HG03378 (cell line): ENCODE measurements at regions not wholly inside any gene's neighbourhood (a gene's known extent, or its start where the extent isn't known, plus 50 kb on each side); places are given as distances from the start of the nearest gene placed in this dataset.

ENCODE experiments used
- ATAC-seq: cut with Tn5 transposase; IDR thresholded peaks from one replicate; pipeline ENCODE4 v1.9.1; 2021; ENCODE audit warnings: mild to moderate bottlenecking, moderate library complexity; ENCODE audit not compliant: unreplicated experiment

- ATAC-seq: no peak
Observed at GRCh38 chr5:128591598-128592455, 53.8 kb upstream of the FBN2 start.

- no peak for ATAC-seq
Observed at GRCh38 chr5:128596071-128596470, 58.0 kb upstream of the FBN2 start.

DNA sequence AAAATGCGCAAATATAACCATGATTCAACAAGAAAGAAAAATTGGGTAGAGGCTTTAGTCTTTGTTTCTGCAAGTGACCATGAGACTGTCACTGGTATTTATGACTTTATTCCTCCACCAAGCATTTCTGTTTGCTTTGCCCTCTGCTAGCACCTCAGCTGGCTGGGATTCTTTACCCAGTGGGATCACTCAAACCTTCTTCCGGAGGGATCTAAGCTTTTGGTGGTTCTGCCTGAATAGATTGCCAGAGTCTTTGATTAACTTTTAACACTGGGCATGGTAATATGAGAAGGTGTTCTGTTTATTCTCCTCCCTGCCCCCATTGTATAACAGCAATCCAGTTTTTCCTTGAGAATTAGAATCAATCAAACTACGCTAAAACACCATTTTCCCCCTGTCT lies 59.1 kb upstream of the FBN2 start:
- ATAC-seq: no peak

DNA sequence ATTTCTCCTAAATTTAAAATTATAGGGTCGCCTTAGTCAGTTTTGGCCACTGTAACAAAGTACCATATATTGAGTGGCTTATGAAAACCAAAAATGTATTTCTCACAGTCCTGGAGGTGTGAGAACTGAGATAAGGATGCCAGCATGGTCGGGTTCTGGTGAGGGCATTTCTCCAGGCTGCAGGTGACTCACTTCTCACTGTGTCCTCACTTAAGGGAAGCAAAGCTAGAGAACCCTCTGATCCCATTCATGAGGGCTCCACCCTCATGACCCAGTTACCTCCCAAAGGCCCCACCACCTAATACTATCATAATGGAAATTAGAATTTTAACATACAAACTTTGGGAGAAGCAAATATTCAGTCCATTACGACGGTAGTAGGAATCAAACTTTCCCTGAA lies 75.1 kb upstream of the FBN2 start:
- ATAC-seq: no peak

GRCh38 chr5:128613766-128614165 lies 75.7 kb upstream of the FBN2 start:
- no peak for ATAC-seq

DNA sequence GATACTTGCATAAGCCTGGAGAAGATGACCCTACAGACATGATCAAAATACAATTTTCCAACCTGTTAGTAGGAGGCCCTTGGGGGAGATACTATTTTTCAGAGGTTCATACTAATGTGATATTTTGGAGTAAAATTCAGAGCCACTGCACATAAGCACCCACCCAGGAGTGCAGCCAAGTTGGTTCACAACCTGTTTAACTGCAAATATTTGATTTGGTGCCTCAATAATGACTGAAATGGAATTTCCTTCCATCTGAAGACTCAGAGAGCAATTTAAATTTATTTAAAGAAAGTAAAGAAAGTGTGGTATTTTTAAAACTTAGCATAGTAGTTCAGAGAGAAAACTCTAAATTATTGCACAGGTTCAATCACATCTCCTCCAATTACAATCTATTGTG lies 77.5 kb upstream of the FBN2 start:
- no peak for ATAC-seq

GRCh38 chr5:128626536-128627090 lies 88.6 kb upstream of the FBN2 start:
- no peak for ATAC-seq

- no peak for ATAC-seq
Observed at GRCh38 chr5:128627939-128628338, 89.9 kb upstream of the FBN2 start.

- ATAC-seq: no peak
Observed at GRCh38 chr5:128629157-128629556, 91.1 kb upstream of the FBN2 start.

DNA sequence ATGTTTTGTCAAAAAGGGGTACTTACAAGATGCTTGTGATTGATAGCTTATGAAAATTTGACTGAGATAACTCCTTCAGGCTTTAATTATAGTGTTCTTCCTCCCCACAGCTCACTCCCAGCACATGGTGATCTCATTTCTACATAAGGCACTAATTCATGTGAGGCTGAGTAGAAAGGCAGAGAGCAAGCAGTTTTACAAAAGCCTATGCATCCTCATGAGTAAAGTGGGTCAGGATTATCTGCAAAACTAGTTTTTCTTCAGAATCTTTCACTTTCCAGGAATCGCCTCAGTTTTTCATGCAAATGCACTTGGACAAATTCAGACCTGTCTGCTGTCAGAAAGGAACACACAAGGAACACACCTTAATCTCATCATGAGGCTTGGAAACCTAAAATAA lies 92.1 kb upstream of the FBN2 start:
- ATAC-seq: no peak

DNA sequence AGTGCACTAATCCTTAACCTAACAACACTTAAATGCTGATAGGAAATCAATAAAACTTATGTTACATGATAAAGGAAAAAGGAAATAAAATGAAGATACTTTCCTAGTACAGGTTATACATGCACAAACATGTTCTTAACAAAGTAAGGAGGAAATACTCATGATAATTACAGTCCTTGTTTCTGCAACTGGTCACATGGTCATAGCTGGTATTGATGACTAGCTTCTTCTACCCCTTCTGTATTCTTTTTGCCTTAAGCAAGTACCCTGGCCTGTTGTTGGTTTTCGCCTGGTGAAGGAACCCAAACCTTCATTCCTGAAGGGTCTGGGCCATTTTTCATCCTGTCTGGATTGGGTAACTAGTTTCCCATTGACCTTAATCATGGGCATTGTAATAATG lies 93.7 kb upstream of the FBN2 start:
- no peak for ATAC-seq

GRCh38 chr5:128632264-128632663 lies 94.2 kb upstream of the FBN2 start:
- no peak for ATAC-seq

DNA sequence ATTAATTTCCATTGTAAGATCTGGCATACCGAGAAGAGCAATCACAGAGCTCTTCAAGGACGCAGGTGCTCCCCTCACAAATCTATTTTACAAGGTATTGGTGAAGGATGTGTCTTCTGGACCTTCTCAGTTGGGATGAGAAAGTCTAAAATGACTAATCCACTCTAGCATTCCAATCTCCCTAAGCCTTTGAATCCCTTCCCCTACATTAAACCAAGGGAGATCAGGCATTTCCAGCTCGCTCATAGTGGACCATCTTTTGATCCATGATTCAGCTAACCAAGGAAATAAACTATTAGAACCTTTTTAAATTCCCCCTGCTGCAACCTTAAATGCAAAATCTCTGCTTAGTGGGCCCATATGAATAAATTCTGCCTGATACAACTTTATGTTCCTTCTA lies 95.9 kb upstream of the FBN2 start:
- ATAC-seq: no peak

DNA sequence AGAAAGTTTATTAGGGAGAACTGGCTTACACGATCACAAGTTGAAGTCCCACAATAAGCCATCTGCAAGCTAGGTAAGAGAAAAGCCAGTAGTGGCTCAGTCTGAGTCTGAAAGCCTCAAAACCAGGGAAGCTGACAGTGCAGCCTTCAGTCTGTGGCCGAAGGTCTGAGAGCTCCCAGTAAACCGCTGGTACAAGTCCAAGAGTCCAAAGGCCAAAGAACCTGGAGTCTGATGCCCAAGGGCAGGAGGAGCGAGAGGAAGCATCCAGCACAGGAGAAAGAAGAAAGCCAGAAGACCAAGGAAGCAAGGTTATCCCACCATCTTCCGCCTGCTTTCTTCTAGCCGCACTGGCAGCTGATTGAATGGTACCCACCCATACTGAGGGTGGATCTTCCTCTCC lies 97.3 kb upstream of the FBN2 start:
- ATAC-seq: no peak

DNA sequence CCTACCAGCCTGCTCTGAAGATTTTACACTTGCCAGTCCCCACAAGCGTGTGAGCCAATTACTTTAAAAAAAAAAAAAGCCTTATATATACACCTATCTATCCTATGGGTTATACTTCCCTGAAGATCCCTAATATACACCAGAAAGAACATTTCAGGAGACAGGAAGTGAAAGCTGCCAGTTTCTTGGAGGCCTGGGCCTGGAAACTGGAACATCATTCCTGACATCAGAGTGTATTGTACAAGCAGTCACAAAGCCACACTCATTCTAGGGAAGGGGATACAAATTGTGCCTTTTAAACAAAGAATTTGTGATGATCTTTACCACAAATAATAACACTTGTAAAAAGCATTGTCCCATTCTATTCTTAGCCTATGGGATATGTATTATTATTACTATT lies 98.3 kb upstream of the FBN2 start:
- no peak for ATAC-seq

DNA sequence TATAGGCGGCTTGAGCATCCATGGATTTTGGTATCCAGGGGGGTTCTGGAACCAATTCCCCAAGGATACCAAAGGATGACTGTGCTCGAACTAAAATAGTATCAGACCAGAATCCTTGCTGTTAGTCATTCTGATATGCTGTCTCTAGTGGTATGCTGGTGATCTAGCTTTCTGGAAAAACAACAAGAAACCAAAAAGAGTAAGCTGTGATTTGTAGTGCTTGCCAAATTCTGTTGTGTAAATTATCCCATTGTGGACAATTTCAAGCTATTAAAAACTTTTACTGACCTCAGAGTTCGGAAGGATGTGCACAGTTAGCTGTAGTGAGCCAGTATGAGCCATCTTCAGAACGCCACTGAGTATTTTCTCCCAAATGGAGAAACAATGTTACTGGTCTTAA lies 99.0 kb upstream of the FBN2 start:
- ATAC-seq: no peak

- no peak for ATAC-seq
Observed at GRCh38 chr5:128641861-128642260, 103.8 kb upstream of the FBN2 start.

- no peak for ATAC-seq
Observed at GRCh38 chr5:128644863-128645262, 106.8 kb upstream of the FBN2 start.

DNA sequence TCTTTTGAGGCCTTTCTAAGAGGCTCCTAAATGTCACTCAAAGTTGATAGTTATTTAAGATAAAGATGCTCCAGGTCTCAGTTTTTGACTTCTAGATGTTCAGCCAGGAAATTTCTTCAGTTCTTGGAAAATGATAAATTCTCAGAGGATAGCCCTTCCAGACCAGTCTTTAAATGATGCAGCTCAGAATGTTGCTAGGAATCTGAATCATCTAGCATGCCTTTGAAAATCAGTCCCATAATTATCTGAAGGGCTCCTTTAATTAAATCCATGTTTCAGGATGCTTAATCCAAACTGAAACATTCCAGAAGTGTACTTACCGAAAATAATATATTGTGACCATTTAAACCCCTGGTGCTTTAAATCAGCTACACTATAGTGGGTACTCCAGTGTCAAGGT lies 107.5 kb upstream of the FBN2 start:
- no peak for ATAC-seq

DNA sequence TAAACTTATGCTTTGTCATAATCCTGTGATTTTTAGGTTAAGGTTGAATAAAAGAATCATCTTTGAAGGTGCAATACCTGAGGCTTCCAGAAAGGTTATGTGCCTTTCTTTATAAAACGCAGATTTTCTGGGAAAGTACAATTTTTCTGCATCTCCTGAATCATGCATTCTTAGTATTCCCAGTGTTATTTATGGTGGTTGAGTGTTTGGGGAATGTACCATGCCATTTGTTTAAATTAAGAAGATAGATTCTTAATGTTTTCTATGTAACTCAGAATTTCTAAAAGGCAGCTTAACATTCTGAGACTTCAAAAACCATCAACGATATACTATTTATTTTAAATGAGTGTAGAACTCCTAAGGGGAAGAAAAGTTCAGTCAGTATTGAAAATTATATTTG lies 108.1 kb upstream of the FBN2 start:
- no peak for ATAC-seq

GRCh38 chr5:128649192-128649591 lies 111.1 kb upstream of the FBN2 start:
- no peak for ATAC-seq

DNA sequence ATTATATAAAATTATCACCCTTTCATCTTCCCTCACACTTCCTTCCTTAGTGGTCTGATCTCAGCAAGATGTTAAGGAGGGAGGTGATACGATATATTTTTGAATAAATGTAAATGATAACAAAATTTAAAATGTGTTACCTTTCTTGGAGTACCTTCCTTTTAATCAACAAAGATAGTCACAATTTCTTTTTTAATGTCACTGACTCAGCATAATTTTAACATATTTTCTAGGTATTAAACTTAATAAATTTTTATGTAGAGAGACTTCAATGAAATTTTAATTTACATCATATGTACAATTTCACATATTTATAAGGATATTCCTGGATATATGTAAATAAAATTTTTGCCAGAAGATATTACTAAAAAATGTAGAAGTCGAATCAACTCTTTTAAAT lies 125.0 kb upstream of the FBN2 start:
- no peak for ATAC-seq
